T-helper 1 cell (primary cell): ENCODE measurements at regions not wholly inside any gene's neighbourhood (a gene's known extent, or its start where the extent isn't known, plus 50 kb on each side); places are given as distances from the start of the nearest gene placed in this dataset.
"Not testable (repeated sequence)": the region's sequence is repeated elsewhere in the genome, so short reads cannot be mapped to it uniquely, and the experiment has no call there.

Experiments
- DNase-seq, 5 donors: peaks; one replicate each; pipeline ENCODE4 v3.0.0-alpha.2; 2012 to 2020

DNA sequence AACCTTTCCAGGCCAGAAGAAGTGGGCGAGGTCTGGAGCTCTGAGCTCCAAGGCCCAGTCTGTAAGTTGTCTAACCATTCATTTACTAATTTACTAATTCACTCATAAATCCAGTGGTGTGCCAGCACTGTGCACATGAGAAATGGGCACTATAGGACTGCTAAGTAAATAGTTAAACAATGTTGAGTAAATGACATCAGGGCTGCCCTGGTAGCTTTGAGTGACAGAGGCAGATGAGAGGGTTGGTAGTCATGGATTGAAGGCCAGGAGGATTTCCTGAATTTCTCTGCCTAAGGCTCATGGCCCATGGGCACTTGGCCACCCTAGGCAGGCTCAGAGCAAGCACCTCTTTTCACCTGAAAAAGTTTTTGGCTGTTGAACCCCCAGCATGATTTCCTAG, 216.9 kb upstream of the RXFP2 start:
- no peak for DNase-seq

DNA sequence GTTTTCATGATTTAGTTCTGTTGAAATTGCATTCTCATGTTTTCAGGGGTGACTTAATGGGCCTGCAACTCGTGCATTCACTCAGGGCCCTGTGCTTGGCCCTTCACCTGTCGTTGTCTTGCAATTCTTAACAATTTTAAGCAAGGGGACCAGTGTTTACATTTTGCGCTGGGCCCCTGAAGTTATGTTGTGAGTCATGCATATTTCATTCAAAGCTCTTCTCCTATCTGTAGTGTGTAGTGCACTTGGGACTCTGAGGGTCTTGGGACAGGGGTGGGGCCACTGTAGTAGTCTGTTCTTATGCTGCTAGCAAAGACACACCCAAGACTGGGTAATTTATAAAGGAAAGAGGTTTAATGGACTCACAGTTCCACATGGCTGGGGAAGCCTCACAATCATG, 211.2 kb upstream of the RXFP2 start:
- DNase-seq: no peak

DNA sequence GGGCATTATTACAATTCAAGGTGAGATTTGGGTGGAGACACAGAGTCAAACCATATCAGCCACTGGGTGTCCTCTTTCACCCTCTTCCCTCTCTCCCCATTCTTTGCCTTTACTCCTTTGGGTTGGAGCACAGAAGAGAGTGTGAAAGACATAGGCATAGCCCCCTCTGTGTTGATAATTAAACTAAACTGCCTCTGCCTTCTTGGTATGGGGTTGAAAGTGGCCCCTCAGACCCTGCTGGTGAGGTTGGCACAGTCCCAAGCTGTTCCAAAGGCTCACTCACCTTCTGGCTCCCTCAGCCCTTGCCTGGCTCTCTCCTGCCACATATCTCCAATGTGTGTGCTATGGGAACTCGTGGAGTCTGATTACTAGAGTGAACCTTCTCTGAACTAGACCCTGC, 210.6 kb upstream of the RXFP2 start:
- DNase-seq: no peak

- no peak for DNase-seq
These were observed 208.4 kb upstream of the RXFP2 start for GRCh38 chr13:31530922-31531321.

GRCh38 chr13:31537052-31537451, 202.3 kb upstream of the RXFP2 start:
- DNase-seq: no peak

GRCh38 chr13:31538067-31539042, 201.0 kb upstream of the RXFP2 start:
- no peak for DNase-seq

DNA sequence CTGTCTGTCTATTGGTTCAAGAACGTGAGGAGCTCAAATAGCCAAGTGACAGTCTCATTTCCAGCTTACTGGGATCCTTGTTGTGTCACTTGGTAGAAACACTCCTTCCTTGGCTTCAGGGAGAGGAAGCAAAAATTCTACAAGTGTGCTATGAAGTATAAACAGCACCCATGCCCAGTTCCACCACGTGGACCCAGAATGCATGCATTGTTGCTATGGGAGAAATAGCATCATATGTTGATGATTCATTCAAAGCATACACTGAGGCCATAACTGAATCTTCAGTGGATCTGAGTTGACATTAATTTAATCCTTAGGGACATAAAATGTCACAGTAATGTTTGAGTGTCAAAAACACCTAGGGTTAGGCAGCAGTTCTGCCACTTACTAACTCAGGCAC, 199.0 kb upstream of the RXFP2 start:
- DNase-seq: no peak

DNA sequence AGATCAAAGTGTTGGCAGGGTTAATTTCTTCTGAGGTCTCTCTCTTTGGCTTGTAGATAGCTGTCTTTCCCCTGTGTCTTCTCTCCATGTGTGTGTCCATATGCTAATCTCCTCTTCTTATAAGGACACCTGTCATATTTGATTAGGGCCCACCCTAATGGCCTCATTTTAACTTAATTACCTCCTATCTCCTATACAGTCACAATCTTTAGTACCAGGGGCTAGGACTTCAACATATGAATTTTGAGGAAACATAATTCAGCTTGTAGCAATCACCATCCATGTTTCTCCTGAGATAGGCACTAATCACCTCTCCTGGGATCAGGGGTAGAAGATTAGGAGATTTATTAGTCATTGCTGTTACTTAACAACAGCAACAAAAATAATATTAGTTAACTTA, 196.1 kb upstream of the RXFP2 start:
- DNase-seq: no peak

GRCh38 chr13:31545616-31546015, 193.7 kb upstream of the RXFP2 start:
- DNase-seq: no peak

DNA sequence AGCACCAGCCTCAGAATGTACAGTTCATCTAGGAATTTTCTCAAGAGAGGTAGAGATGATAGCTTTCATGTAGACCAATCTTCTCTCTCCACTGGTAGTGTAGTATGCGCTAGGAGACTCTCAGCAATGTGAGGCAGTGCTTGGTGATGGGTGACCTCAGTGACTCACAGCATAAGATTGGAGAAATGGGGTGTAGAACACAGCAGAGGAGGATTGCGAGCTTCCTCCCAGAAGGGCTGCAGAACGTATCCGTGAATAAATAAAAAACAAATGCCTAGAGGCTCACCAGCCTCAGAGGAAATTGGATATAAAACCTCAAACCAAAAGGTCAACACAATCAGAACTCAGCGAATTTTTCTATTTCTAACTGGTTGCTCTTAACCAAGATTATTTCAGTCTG, 182.9 kb upstream of the RXFP2 start:
- DNase-seq: no peak

GRCh38 chr13:31584221-31584620, 155.1 kb upstream of the RXFP2 start:
- not testable (repeated sequence) for DNase-seq

GRCh38 chr13:31587698-31588266, 151.5 kb upstream of the RXFP2 start:
- no peak for DNase-seq

- DNase-seq: no peak
These were observed 151.0 kb upstream of the RXFP2 start for GRCh38 chr13:31588316-31588715.

DNA sequence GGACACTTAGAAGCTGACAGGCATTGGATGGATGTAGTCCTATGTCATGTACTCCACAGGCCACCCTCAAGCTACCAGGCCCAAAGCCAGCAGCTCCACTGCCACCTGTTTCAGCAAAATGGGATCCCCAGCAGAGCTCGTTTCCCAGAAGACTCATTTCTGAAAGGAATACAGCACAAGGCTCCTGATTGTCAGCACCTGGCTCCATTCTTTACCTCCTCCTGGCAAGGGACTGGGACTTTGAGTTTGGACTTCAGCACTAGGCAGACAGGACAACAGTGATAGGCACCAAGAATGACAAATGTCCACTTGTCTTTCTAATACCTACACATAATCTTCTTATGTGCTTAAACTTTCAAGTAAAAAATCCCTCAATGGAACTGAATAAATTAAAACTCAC, 150.4 kb upstream of the RXFP2 start:
- DNase-seq: no peak

GRCh38 chr13:31591642-31592233, 147.6 kb upstream of the RXFP2 start:
- no peak for DNase-seq

- DNase-seq: no peak
These were observed 145.3 kb upstream of the RXFP2 start for GRCh38 chr13:31594056-31594455.

- DNase-seq: no peak
These were observed 143.8 kb upstream of the RXFP2 start for GRCh38 chr13:31595563-31595962.

DNA sequence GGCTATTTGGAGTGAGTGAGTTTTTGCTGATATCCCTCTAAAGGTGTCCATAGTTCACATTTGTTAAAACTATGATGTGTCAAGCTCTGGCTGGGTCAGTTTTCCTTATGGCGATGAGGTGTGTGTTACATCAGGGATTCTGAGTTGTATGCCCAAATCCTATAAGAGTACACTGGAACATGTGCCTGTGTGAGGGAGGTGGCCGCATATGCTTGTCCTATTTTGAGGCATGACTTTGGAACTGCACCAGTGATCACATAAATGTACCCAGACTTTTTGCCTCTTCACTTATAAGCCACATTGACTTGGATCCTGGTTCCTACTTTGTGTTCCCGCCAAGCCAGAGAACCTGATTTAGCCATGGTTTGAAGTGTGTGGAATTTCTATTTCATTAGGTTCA, 140.3 kb upstream of the RXFP2 start:
- DNase-seq: no peak

- no peak for DNase-seq
These were observed 134.1 kb upstream of the RXFP2 start for GRCh38 chr13:31605076-31605860.

DNA sequence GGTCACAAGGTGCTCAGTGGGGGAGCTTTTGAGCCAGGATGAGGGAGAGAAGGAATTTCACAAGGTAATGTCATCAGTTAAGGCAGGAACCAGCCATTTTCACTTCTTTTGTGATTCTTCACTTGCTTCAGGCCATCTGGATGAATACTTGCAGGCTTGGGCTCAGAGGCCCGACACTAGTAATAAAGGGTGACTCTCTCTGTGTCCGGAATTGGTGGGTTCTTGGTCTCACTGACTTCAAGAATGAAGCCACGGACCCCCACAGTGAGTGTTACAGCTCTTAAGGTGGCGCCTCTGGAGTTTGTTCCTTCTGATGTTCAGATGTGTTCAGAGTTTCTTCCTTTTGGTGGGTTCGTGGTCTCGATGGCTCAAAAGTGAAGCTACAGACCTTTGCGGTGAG, 131.8 kb upstream of the RXFP2 start:
- DNase-seq: not testable (repeated sequence)

DNA sequence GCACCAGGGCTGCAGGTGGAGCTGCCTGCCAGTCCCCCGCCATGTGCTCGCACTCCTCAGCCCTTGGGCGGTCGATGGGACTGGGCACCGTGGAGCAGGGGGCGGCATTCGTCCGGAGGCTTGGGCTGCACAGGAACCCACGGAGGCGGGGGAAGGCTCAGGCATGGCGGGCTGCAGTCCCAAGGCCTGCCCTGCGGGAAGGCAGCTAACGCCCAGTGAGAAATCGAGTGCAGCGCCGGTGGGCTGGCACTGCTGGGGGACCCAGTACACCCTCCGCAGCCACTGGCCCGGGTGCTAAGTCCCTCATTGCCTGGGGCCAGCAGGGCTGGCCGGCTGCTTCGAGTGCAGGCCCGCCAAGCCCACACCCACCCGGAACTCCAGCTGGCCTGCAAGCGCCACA, 130.5 kb upstream of the RXFP2 start:
- DNase-seq: not testable (repeated sequence)

DNA sequence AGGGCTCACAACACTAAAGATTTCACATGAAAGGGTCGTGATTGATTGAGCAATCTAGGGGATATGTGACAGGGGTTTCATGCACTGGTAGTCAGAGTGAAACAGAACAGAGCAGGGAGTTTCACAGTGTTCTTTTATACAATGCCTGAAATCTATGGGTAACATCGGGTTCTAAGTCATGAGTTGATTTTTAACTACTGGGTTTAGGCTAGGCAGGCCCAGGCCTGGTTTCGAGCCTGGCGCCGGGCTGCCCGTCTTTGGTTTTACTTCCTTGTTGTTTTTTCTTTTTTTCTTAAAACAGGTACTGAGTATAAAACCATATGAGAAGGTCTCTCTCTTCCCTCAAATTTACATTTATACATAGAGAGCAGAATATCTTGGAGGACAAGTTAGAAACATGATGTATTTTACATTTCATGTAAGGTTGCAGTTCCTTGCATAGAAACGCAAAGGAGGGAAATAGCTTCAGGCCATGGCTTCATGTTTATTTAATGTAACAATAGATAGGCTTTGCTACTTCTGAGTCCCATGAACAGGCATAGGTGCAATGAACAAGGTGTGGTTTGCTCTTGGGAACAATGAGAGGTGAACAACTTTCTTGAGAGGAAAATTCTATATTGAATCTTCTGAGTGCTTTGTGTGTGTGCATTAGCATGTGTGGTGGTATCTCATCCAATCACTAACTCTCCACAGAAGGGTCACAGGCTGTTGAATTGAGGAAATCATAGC, 128.9 kb upstream of the RXFP2 start:
- no peak for DNase-seq
